ENCODE measurements at regions not wholly inside any gene's neighbourhood (a gene's known extent, or its start where the extent isn't known, plus 50 kb on each side); places are given as distances from the start of the nearest gene placed in this dataset. TPM values are rescaled to one million over a fixed set of nuclear protein-coding genes. Genes with fewer than 3 reads are reported as not detected.

DNA sequence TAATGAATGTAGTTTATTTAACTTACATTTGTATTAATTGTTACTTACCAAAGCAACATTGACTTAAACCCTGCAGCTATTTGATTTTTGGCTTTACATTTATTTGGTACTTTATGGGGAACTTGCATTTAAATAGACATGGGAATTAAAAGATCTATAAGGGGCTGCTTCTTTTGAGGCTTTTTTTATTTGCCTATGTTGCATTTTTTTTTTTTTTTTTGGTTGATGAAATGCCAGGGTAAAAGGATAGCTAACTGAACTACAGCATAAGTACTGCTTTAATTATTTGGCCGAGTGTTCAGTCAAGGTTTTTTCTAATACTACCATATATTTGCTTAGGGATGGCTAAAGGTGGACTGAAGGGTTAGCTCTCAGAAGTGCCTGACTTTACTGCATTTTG is 62.5 kb upstream of the CDH4 start:
- Mint-ChIP-seq H3K27me3 (ENCODE audit: low read depth) (no peaks in the 10 kb centered on the region), H3K4me3 (no peak overlapping the region), H3K36me3 (ENCODE audit: low read depth) (no peaks in the 10 kb centered on the region), H3K9me3 (no peaks in the 10 kb centered on the region), H3K27ac (ENCODE audit: unreplicated experiment) (no peak overlapping the region), H3K4me1 (peaks cover 15% of the 10 kb centered on the region)
- TF ChIP-seq, protein P1, sequence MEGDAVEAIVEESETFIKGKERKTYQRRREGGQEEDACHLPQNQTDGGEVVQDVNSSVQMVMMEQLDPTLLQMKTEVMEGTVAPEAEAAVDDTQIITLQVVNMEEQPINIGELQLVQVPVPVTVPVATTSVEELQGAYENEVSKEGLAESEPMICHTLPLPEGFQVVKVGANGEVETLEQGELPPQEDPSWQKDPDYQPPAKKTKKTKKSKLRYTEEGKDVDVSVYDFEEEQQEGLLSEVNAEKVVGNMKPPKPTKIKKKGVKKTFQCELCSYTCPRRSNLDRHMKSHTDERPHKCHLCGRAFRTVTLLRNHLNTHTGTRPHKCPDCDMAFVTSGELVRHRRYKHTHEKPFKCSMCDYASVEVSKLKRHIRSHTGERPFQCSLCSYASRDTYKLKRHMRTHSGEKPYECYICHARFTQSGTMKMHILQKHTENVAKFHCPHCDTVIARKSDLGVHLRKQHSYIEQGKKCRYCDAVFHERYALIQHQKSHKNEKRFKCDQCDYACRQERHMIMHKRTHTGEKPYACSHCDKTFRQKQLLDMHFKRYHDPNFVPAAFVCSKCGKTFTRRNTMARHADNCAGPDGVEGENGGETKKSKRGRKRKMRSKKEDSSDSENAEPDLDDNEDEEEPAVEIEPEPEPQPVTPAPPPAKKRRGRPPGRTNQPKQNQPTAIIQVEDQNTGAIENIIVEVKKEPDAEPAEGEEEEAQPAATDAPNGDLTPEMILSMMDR (conservative IDR thresholded peaks at IDR 0.05) = no peak
- no peak for DNase-seq (ENCODE audit: low read depth, low spot score)

DNA sequence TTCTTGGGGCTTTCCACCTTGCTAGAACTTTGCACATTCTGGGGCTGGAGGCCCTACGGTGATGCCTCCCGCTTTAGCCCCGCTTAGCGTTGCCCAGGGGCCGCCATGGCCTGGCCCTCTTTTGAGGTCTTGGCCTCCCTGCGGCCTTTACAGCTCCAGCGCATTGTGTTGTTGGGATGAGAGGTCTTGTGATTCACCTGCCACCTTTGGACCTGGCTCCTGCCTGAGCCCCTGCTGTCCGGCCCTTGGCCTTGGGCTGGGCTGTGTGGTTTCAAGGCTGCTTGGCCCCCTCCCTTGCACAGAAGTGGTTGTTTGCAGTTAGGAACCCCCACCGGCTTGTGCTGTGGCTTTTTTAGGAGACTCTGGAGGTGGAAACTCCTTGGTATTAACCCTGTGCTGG is 61.0 kb upstream of the CDH4 start:
- peaks cover 13% of the 10 kb centered on the region for H3K4me1 Mint-ChIP-seq

DNA sequence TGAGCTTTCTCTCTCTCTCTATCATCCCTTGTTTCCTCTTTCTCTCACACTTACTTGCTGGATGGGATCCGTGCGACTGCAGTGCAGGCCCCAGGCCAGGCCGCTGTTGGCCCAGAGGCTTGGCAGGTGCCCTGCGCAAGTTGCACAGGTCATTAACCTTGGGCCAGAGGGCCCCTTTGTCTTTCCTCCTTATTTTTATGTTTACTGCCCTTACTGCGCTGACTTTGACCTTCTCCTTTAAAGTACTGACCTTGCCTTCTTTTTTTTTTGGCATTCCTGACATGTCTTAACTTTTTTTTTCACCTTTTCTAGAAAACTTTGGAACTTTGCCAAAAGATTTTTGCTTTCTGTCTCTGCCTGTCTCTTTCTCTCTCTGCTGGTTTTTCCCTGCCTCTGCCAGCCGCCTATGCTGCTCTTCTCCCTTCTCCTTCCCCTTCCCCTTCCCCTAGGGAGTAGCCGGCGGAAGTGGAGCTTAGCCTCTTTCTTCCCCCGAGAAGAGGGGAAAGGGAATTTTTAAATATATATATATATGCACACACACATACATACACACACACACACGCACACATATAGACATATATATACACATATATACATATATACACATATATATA is 59.6 kb upstream of the CDH4 start:
- peaks cover 2% of the 10 kb centered on the region for H3K27me3 Mint-ChIP-seq (ENCODE audit: low read depth)
- no peaks in the 10 kb centered on the region for H3K9me3 Mint-ChIP-seq
- H3K4me3 Mint-ChIP-seq = no peak overlapping the region
- H3K36me3 Mint-ChIP-seq (ENCODE audit: low read depth) = no peaks in the 10 kb centered on the region
- H3K4me1 Mint-ChIP-seq = peaks cover 13% of the 10 kb centered on the region
- TF ChIP-seq, protein P1 (conservative IDR thresholded peaks at IDR 0.05) = no peak
- H3K27ac Mint-ChIP-seq (ENCODE audit: unreplicated experiment) = no peak overlapping the region
- no peak for DNase-seq (ENCODE audit: low read depth, low spot score)

More for the DNA sequence above, 61.0 kb upstream of the CDH4 start:
- H3K9me3 Mint-ChIP-seq = no peaks in the 10 kb centered on the region
- TF ChIP-seq, protein P1 (conservative IDR thresholded peaks at IDR 0.05) = no peak
- DNase-seq (ENCODE audit: low read depth, low spot score) = no peak
- no peak overlapping the region for H3K27ac Mint-ChIP-seq (ENCODE audit: unreplicated experiment)
- no peak overlapping the region for H3K4me3 Mint-ChIP-seq
- no peaks in the 10 kb centered on the region for H3K36me3 Mint-ChIP-seq (ENCODE audit: low read depth)
- no peaks in the 10 kb centered on the region for H3K27me3 Mint-ChIP-seq (ENCODE audit: low read depth)

DNA sequence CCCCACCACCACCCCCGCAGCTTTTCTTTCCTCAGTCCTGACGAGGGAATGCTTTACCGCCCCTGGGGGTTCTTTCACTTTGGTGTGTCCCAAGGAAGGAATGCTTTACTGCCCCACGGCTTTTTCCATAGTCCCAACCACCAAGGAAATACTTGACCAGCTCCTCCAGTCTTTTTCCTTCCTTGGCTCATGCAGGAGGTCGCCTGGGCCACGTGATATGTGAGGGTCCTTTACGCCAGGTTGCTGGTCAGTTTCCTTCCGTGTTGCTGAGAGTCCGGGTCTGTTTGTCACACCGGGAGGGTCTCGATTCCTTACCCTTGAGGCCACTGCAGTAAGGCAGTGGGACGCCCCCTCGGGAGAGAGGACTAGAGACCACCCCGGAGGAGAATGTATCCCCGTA is 58.9 kb upstream of the CDH4 start:
- Mint-ChIP-seq H3K9me3 (no peaks in the 10 kb centered on the region), H3K4me1 (peaks cover 13% of the 10 kb centered on the region), H3K36me3 (ENCODE audit: low read depth) (no peaks in the 10 kb centered on the region), H3K27ac (ENCODE audit: unreplicated experiment) (no peak overlapping the region), H3K4me3 (no peak overlapping the region), H3K27me3 (ENCODE audit: low read depth) (peaks cover 3% of the 10 kb centered on the region)
- no peak for DNase-seq (ENCODE audit: low read depth, low spot score)
- TF ChIP-seq, protein P1 (conservative IDR thresholded peaks at IDR 0.05) = no peak

Small RNAs in the stretch of these regions (microRNA-seq; reads per million reads assigned to microRNA genes)
- gene MIR4533 (not detected), gene MIR548AG2 (not detected), gene MIR646 (not detected)

All from neural crest cell (in vitro differentiated cells).